ENCODE measurements at regions not wholly inside any gene's neighbourhood (a gene's known extent, or its start where the extent isn't known, plus 50 kb on each side); places are given as distances from the start of the nearest gene placed in this dataset.
"Not testable (repeated sequence)": the region's sequence is repeated elsewhere in the genome, so short reads cannot be mapped to it uniquely, and the experiment has no call there.

- TF ChIP-seq USF2 (CRISPR knock-in tag; IDR thresholded peaks at IDR 0.05) (no peak), NFYB (CRISPR knock-in tag; conservative IDR thresholded peaks at IDR 0.05; ENCODE audit: low read depth) (no peak), ZNF138 (CRISPR knock-in tag; conservative IDR thresholded peaks at IDR 0.05) (no peak), RORB (CRISPR knock-in tag; IDR thresholded peaks at IDR 0.05) (no peak), NFATC4 (CRISPR knock-in tag; IDR thresholded peaks at IDR 0.05) (no peak)
Measured at GRCh38 chr3:127412578-127413317, 124.9 kb upstream of the PRR20G start (continued).

- CTCF ChIA-PET: interaction anchor here (1.0 to 1.2 kb wide), 2 partner anchors 38 to 163 kb away, joined by 4 to 7 read pairs; no protein-coding TSS in a partner anchor
- POLR2A ChIA-PET; H3K27ac Mint-ChIP-seq; DNase-seq (ENCODE audit: low spot score); H3K27me3 Mint-ChIP-seq (ENCODE audit: low read depth); ATAC-seq; H3K36me3 Mint-ChIP-seq; H3K4me3 Mint-ChIP-seq; H3K9me3 Mint-ChIP-seq: not testable (repeated sequence)
- H3K4me1 Mint-ChIP-seq: peaks cover 23% of the 10 kb centered on the region
Measured at GRCh38 chr3:127411875-127412274, 124.0 kb upstream of the PRR20G start.

GRCh38 chr3:127411083-127411727, 123.4 kb upstream of the PRR20G start:
- Mint-ChIP-seq H3K4me1 (peaks cover 27% of the 10 kb centered on the region), H3K9me3 (peaks cover 4% of the 10 kb centered on the region; the same call in 1 of the 2 replicates), H3K27me3 (ENCODE audit: low read depth) (peaks cover 4% of the 10 kb centered on the region; the same call in 1 of the 2 replicates), H3K4me3 (no peak overlapping the region), H3K36me3 (no peaks in the 10 kb centered on the region), H3K27ac (no peak overlapping the region; the same call in 1 of the 2 replicates)
- no peak for TF ChIP-seq IRF2 (CRISPR knock-in tag; IDR thresholded peaks at IDR 0.05; ENCODE audit: borderline replicate concordance, low read depth)
- TF ChIP-seq JUN (CRISPR knock-in tag; IDR thresholded peaks at IDR 0.05): no peak
- no peak for TF ChIP-seq MAX (CRISPR knock-in tag; IDR thresholded peaks at IDR 0.05)
- TF ChIP-seq ATF1 (CRISPR knock-in tag; IDR thresholded peaks at IDR 0.05): no peak
- no peak for TF ChIP-seq ATF2 (CRISPR knock-in tag; IDR thresholded peaks at IDR 0.05; ENCODE audit: borderline replicate concordance, low read depth)
- no peak; the same call in 1 of the 2 replicates for TF ChIP-seq ZNF423 (CRISPR knock-in tag; IDR thresholded peaks at IDR 0.05)
- CTCF ChIA-PET: interaction anchor here (0.9 to 1.2 kb wide), 3 partner anchors 37 to 164 kb away, joined by 3 to 7 read pairs (median 4); no protein-coding TSS in a partner anchor
- POLR2A ChIA-PET: no interaction called here
- ATAC-seq: peak; percentile 78
- peak; percentile 35 for DNase-seq (ENCODE audit: low spot score)

- POLR2A ChIA-PET: no interaction called here
- peaks cover 30% of the 10 kb centered on the region for H3K4me1 Mint-ChIP-seq
- peaks cover 4% of the 10 kb centered on the region; the same call in 1 of the 2 replicates for H3K9me3 Mint-ChIP-seq
Measured at GRCh38 chr3:127410678-127411077, 122.8 kb upstream of the PRR20G start.

More at GRCh38 chr3:127410678-127411077, 122.8 kb upstream of the PRR20G start:
- H3K4me3 Mint-ChIP-seq: no peak overlapping the region
- no peak overlapping the region for H3K27ac Mint-ChIP-seq
- ATAC-seq (no peak), DNase-seq (ENCODE audit: low spot score) (no peak)
- CTCF ChIA-PET: interaction anchor here (0.5 to 1.2 kb wide), 4 partner anchors 25 to 165 kb away, joined by 3 to 7 read pairs (median 4); no protein-coding TSS in a partner anchor
- H3K36me3 Mint-ChIP-seq: no peaks in the 10 kb centered on the region
- peaks cover 4% of the 10 kb centered on the region; the same call in 1 of the 2 replicates for H3K27me3 Mint-ChIP-seq (ENCODE audit: low read depth)
- no peak for TF ChIP-seq CDX4 (CRISPR knock-in tag; IDR thresholded peaks at IDR 0.05; ENCODE audit: borderline replicate concordance)
- no peak for TF ChIP-seq ZBTB43 (CRISPR knock-in tag; IDR thresholded peaks at IDR 0.05)
- no peak for TF ChIP-seq ZNF532 (CRISPR knock-in tag; IDR thresholded peaks at IDR 0.05; ENCODE audit: borderline replicate concordance)
- TF ChIP-seq CREB1 (CRISPR knock-in tag; IDR thresholded peaks at IDR 0.05): no peak
- TF ChIP-seq CBFB (CRISPR knock-in tag; IDR thresholded peaks at IDR 0.05; ENCODE audit: low read depth): no peak

All from WTC11 (cell line).